ENCODE measurements at regions not wholly inside any gene's neighbourhood (a gene's known extent, or its start where the extent isn't known, plus 50 kb on each side); places are given as distances from the start of the nearest gene placed in this dataset.
"Not testable (repeated sequence)": the region's sequence is repeated elsewhere in the genome, so short reads cannot be mapped to it uniquely, and the experiment has no call there.

DNA sequence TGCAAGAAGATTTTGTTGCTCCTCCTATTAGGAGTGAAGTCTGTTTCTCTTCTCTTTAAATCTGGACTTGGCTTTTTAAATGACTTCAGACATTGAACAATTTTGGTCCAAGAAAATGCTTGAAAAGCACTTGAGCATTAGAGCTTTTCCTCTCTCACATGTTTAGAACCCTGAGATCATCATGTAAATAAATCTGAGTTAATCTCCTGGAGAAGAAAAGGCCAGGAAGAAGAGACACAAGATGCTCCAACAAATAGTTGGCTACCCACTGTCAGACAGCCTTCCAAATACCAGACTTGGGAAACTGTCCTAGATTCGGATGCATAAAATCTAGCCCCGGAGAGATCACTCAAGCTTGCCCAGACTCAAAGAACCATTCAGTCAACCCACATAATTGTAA, 1353.1 kb upstream of the ADGRL4 start:
- no peak for DNase-seq

DNA sequence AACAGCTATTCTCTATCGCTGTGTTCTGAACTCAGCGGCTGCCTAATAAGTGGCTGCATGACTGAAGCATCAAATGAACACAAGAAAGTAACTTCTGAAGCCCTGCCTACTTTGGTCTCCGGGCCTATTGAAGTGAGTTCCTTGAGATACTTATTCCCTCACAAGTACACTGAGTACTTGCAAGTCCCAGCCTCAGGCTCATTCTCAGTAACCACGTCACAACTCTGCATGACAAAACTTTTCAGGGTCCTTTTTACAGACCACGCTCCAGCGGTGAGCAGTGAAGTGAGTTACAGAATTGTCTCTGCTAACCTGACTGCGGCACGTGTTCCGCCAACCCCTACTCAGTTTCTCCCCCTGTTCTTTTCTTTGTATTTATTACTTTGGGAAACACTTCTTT, 1342.7 kb upstream of the ADGRL4 start:
- no peak for DNase-seq

DNA sequence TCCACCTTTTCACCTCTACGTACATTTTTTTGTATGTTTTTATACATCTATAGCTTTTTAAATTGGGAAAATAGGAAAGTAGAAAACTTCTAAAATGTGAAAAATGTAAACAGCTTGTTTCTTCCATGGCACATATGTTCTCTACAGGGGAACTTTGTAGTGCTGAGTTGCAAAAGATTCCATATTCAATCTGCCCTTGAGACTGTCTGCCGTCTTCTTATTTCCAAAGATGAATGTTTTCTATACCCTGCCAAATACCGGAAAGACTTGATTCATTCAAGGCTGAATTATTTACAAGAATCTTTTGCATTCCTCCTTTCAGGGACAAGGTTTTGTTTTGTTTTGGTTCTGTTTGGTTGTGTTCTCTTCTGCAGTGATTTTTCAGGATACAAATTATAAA, 1334.5 kb upstream of the ADGRL4 start:
- DNase-seq, result no peak

DNA sequence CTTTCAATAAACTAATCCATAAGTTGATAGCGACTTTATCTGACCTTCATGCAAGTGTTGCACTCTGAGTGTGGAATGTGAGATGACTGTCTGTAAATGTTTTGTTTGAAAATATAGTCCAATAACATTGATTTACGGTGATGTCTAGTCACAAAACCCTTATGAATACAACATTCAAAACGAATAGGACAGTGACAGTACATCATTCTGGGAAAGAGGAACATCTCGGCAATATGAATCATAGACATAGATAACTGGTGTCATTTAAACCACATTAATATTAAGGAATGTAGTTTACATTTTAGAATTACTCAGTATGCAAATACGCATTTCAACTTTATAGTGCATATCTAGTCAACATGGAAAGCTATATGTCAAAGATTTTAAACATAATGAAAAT, 1311.6 kb upstream of the ADGRL4 start:
- DNase-seq, result no peak

DNA sequence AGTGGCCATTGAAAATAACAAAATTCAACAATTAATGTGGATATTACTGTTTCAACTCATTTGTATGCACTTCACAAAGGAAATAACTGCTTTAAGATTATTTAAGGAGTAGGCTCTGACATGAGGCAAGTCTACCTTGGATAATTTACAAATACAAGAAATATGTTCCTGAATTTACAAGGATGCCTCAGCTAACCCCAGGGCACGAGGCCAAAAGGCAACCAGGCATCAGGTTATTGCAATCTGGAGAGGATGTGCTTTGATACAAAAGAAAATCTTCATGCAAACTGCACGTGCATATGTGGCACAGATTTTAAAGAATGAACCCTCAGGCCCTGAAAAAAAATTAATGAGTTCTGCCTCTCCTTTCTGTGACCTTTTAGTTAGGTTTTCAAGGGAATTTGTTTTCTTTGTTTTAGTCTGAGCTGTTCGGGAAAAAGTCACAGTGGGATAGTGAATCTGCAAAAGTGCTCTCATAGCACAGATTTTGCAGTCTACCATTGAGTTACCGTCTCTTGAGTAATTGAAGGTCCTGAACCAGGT, 1304.2 kb upstream of the ADGRL4 start:
- DNase-seq, result no peak

DNA sequence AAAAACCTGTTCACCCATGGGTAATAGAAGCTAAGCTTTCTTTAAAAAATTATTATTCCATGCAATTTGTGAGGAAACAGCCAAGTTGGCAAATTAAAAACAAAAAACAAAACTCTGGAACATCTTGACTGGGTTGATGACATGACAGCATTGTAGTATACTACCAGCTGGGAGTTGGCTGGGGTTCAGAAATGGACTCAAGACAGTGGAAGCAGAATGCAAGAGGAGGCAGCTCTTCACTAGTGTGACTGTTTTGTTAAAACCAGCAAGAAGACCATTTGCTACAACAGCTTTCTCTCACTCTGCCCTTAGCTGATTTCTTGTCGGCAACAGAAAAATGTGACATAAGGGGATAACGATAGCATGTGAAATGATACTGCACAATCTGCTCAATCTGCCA, 1298.9 kb upstream of the ADGRL4 start:
- DNase-seq, result no peak

DNA sequence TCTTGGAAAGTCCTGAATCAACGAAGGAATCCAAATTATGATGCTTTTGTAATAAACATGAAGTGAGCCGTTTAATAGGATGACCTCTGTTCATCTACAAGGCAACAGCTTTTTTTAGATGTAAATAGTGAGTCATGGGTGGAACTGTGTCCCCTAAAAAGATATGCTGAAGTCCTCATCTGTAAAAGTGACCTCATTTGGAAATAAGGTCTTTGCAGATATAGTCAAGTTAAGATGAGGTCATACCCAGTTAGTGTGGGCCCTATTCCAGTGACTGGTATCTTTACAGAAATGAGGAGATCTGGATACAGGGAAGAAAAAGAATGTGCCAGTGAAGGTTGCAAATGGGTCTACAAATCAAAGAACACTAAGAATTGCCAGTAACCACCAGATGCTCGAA, 1287.3 kb upstream of the ADGRL4 start:
- no peak for DNase-seq

DNA sequence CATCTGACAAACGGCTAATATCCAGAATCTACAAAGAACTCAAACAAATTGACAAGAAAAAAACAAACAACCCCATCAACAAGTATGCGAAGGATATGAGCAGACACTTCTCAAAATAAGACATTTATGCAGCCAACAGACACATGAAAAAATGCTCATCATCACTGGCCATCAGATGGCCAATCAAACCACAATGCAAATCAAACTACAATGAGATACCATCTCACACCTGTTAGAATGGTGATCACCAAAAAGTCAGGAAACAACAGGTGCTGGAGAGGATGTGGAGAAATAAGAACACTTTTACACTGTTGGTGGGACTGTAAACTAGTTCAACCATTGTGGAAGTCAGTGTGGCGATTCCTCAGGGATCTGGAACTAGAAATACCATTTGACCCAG, 1282.2 kb upstream of the ADGRL4 start:
- not testable (repeated sequence) for DNase-seq

DNA sequence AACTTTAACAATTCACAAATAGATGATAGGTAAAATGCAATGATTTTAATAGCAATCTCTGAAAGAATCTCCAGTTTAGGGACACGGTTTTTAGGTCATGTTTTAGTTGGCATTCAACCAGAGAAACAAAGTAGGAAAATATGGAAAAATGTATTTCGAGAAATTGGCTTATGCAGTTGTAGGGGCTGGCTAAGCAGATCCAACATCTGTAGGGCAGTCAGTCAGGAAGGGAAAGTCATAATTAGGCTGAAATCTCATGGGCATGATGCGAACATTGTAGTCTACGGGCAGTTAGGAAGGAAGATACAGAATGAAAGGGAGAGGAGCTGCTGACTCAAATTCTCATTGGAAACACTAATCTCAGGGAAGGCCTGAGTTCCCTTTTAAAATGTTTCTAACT, 1276.0 kb upstream of the ADGRL4 start:
- no peak for DNase-seq

DNA sequence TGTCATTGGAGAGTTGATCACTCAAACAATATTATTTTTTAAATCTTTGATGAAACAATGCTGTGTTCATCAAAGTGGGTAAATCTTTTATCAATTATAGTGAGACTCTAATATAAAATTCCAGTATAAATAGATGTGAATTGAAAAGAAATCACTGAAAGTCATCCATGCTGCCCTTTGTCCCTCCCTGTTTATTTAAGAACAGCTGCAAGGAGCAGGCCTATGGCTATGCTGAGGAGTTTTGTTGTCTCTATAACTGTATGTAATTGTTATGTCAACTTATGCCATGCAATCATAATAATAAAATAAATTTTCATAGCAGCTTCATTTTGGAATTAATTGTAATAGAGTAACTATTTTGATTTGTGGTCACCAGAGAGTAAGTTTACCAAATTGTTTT, 1272.4 kb upstream of the ADGRL4 start:
- DNase-seq, result no peak

DNA sequence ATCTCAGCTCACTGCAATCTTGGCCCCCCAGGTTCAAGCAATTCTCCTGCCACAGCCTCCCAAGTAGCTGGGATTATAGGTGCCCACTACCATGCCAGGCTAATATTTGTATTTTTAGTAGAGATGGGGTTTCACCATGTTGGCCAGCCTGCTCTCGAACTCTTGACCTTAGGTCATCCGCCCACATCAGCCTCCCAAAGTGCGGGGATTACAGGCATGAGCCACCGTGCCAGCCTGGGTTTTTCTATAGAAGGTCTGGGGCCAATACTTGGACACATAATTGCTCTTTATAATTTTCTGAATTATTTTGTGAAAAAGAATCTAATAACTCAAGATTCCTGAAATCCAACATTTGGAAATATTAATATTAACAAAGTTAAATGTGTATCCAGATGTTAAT, 1267.7 kb upstream of the ADGRL4 start:
- DNase-seq, result no peak

DNA sequence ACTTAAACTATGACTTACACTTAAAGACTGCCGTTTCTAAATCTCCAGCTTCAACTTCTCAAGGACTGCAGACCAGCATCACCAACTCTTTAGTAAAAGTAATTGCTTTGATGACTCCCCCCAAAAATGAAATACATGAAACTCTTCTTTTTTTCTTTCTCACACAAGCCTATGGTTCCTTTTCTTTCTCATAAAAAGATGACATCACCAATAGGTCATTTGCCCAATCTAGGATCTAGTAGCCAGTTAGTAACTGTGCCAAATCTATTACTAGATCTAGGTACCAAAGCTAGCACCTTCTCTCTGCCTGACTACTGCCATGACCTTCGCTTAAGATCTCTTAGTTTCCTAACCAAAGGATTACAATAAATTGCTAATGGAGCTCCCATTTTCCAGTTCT, 1266.0 kb upstream of the ADGRL4 start:
- DNase-seq, result no peak

DNA sequence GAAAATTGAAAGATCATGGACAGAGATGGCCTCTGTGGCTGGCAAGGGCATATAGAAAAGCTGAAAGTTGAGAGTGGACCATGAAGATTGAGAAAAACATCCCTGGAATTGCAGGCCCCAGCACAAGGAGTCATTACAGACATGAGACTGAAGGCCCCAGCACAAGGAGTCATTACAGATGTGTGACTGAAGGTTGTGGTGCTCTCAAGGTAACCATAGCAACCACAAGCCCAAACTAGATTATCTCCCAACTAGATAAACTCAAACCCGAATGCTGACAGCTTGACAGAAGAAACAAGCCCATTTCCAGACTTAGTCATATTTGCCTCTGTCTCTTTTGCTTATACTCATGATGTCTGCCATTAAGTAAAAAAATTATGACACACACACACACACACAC, 1252.1 kb upstream of the ADGRL4 start:
- no peak for DNase-seq

DNA sequence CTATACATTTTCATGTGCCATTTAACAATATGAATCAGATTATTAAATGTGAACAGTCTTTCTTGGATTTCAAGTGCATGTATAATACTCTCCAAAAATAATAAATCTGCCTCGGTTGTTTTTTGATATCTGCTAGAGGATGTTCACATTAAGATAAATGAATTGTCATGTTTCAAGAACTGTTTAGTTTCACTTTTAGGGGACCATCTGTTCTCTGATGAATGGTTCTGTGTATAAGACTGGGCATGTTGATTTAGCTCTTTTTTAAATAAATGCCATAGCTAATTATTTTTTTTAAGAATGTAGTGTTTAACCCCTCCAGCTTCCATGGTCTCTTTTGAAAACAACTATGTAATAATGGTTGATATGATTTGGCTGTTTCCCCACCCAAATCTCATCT, 1245.1 kb upstream of the ADGRL4 start:
- no peak for DNase-seq

DNA sequence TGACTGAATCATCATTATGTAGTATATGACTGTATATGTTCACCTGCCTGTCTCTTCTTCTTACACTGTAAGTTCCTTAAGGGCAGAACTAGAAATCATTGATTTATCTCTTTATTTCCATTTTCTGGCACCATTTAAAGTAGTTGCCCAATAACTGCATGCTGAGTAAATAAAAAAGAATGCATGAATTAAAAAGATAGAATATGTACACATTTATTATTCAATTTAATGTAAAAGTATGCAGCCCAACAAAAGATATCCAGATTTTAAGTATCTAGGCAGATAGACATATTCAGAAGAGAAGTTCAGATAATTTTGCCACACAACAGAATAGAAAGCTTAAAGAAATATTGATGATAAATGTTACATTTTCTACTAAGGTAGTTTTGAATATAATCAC, 1244.6 kb upstream of the ADGRL4 start:
- DNase-seq, result no peak

DNA sequence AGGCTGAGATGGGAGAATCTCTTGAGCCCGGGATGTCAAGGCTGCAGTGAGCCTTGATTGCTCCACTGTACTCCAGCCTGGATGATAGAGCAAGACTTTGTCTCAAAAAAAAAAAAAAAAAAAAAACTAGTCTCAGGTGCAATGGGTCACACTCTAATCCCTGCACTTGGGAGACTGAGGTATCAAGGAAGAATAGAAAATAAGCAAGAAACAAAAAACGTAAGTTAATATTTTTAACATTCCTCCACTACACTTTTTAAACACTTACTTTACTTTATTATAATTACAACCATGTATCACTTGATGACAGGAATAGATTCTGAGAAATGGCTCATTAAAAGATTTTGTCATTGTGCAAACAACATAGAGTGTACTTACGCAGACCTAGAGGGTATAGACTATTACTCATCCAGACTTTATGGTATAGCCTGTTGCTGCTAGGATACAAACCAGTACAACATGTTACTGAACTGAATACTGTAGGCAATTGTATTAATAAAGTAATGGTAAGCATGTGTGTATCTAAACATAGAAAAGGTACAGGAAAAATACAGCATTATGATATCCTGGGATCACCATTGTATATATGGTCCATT, 1244.1 kb upstream of the ADGRL4 start:
- no peak for DNase-seq

DNA sequence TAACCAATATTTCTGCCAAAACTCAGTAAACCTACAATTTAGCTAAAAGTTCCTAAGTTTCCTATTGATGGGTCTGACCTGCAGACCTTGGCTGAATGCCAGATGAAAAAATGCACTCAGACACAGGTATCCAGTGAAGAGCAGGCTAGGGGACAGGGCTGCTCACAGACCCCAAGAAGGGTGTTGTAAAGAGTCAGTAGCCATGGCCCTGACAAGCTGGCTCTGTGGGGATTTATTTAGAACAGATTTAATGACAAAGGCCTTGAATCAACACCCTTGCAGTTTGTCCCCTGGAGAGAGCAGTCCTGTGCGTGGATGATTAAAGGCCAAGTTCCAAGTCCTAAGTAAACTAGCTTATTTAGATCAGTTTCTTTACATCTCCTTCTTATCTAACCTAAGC, 1243.2 kb upstream of the ADGRL4 start:
- DNase-seq, result no peak

DNA sequence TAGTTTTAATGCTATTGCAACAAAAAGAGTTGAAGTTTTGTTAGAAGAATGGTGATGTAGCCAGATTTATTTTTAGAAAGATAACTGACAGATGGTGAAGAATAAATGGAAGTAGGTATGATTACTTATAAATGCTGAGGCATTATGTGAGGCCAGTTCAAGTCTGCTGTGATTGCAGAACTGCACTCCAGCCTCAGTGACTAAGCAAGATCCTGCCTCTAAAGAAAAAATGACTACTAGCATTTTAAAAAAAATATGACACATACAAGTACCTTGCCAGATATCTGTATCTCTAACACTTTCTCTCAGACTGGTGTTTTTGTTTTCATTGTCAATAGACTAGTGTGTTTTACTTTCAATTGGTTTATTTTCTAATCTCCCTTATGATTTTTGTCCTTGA, 1242.4 kb upstream of the ADGRL4 start:
- DNase-seq, result no peak

DNA sequence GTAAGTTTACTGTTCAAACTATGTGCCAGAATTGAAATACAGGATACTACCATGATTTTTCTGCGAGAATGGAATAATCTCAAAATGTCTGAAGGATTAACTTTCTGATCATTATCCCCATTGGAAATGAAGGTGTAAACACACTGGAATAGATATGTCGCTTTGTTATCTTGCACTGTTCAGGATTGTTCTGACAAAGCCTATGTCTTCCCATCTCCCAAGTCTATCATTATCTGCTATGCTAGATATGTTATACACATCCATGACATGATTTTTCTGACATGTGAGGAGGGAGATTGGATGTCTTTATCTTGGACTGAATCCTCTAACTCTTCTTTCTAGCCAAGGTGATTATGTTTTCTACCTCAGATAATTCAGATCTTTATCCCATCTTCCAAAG, 1239.3 kb upstream of the ADGRL4 start:
- no peak for DNase-seq

DNA sequence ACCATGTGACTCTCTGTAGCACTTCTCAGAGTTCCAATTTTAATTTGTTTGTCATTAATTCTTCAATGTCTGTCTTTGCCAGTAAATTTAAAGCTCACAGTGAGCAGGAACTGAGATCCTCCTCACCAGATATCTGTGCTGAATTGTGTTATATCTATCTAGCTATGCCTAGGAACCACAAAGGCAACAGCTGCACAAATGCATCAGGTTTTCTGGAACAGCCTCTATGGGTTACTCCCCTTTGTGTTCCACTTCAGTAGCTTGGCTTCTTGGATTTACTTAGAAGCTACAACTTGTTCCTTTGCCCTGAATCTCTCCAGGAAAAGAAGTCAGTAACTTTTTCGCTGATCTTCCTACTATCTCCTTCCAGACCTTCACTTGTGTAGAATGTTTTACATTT, 1237.8 kb upstream of the ADGRL4 start:
- DNase-seq, result no peak

DNA sequence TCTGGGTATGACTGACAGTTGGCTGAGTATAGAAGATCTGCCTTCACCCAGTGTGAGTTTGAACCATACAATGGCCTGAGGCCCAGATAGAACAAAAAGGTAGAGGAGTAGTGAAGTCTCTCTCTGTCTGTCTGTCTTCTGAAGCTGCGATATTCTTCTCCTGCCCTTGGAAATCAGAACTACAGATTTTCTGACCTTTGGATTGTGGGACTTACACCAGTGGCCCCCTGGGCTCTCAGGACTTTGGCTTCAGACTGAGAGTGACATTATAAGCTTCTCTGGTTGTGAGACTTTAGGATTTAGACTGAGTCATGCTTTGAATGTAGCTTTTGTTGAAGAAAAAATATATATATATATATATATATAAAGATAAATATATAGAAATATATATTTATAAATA, 1235.0 kb upstream of the ADGRL4 start:
- DNase-seq, result no peak

DNA sequence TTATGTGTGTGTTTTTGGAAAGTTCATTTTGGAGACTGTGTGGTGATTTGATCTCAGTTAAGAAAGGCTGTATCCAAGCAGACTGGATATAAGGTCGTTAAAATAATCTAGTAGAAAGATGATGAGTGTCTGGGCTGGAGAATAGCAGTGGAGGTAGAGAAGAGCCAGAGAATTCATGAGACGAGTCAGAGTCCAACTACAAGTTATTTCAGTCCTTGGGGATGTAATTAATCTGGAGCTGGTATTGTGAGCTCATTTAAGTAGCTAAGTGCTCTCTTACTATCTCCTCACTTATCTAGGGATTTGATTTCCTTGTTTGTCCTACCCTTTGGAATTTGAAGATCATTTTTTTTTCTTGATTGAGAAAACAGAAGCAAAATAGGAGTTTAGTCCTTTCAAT, 1219.0 kb upstream of the ADGRL4 start:
- no peak for DNase-seq

DNA sequence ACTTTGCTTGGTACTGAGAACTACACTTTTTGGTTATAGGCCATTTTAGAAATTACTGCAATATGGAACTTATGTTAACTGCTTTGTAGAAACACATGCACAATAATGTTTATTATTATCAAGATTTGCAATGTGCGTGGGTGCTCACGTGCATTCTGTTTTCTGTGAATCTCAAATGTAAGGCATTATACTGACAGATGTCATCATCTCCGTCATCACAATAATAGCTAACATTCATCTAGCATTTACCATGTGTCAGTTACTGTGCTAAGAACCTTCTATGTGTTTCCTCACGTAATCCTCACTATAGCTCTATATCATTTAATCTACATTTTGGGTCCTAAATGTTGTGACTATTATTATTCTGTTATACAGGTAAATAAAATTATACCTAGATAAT, 1214.8 kb upstream of the ADGRL4 start:
- DNase-seq, result no peak

DNA sequence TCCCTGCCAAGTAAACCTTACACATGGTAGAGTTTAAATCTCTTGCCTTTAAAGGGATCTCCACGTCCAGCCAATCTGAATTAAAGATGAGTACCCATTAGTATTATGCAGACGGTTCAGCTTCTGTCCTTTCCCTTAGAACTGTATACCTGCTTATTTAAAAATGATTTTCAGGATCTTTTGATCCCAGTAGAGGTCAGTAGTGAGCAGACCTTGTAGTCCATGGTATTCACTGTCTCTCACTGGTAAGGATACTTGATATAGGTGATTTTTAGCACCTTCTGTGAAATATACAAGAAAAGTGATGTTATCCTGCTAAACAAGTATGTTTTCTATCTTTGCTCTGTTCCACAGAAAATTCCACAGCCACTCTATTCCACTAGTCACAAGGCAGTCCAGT, 1211.6 kb upstream of the ADGRL4 start:
- peak; percentile 60 for DNase-seq

DNA sequence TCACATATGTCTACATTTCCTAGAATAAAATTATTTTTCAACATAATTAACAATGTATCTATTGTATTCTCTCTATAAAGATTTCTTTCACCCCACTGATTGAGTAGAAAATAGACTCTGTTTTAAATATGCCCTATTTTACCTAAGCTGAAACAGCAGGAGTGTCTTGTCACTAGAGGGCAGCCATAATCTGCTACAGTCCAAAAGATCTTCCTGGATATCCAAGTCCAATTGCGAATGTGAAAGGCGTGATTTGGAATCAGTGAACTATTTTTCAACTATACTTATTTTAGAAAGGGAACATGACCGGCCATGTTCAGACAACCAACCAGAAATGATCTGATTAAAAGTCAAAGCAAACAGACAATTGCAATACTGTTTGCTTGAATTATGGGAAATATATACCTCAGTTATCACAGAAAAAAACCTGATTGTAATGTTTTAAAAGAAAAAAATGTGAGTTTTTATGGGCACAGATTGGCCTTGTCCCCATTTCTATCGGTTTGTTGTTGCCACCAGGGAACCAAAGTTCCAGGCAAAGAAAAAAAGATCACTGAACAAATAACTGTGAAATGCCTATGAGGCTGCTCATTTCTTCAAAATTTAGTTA, 1211.0 kb upstream of the ADGRL4 start:
- peak; percentile 19 for DNase-seq
